ENCODE measurements at regions not wholly inside any gene's neighbourhood (a gene's known extent, or its start where the extent isn't known, plus 50 kb on each side); places are given as distances from the start of the nearest gene placed in this dataset.
"Not testable (repeated sequence)": the region's sequence is repeated elsewhere in the genome, so short reads cannot be mapped to it uniquely, and the experiment has no call there.

- no peaks in the 10 kb centered on the region for H3K4me1 ChIP-seq (ENCODE audit: control insufficient read depth, insufficient read depth, low read length)
- no peak overlapping the region for H3K4me3 ChIP-seq (ENCODE audit: low read depth, low read length)
- no peaks in the 10 kb centered on the region for H3K9me3 ChIP-seq (ENCODE audit: control insufficient read depth, insufficient read depth, low read depth, low read length)
- H3K36me3 ChIP-seq (ENCODE audit: control insufficient read depth in 2 of 2, insufficient read depth in 1 of 2, low read length in 2 of 2): no peaks in the 10 kb centered on the region
- CTCF ChIA-PET: interaction anchor here (0.6 kb wide), 1 partner anchor 138 kb away, joined by 4 read pairs; no protein-coding TSS in a partner anchor
- POLR2A ChIA-PET: no interaction called here
- no peak overlapping the region for H3K27ac ChIP-seq (ENCODE audit: extremely low read depth, low read depth, low read length)
- no peak for TF ChIP-seq GLI4 (tag by site-specific recombination; IDR thresholded peaks at IDR 0.05)
- TF ChIP-seq ZNF223 (tag by site-specific recombination; IDR thresholded peaks at IDR 0.05): no peak
- TF ChIP-seq ZBTB48 (tag by site-specific recombination; IDR thresholded peaks at IDR 0.05): no peak
Observed at GRCh38 chrX:55924574-55924973, 207.0 kb downstream of the RRAGB start.

- H3K27ac ChIP-seq (ENCODE audit: extremely low read depth, low read depth, low read length); H3K4me1 ChIP-seq (ENCODE audit: control insufficient read depth, insufficient read depth, low read length); H3K36me3 ChIP-seq (ENCODE audit: control insufficient read depth in 2 of 2, insufficient read depth in 1 of 2, low read length in 2 of 2); H3K4me3 ChIP-seq (ENCODE audit: low read depth, low read length); CTCF ChIA-PET; POLR2A ChIA-PET; H3K9me3 ChIP-seq (ENCODE audit: control insufficient read depth, insufficient read depth, low read depth, low read length): not testable (repeated sequence)
- peak; percentile 95 for TF ChIP-seq ZNF146 (tag by site-specific recombination; IDR thresholded peaks at IDR 0.05)
Observed at GRCh38 chrX:55928529-55928928, 211.0 kb downstream of the RRAGB start.
